KOPT-K1 (cell line): ENCODE measurements at regions not wholly inside any gene's neighbourhood (a gene's known extent, or its start where the extent isn't known, plus 50 kb on each side); places are given as distances from the start of the nearest gene placed in this dataset.

Source experiments
- H3K27ac ChIP-seq: fragments of 200-600 bp; sonication (generic); 2 replicates; pipeline ENCODE4 v1.5.1; 2016; ENCODE audit warnings: antibody characterized with exemption, mild to moderate bottlenecking, low read depth, low read length; ENCODE audit not compliant: poor library complexity, severe bottlenecking
- H3K36me3 ChIP-seq: fragments of 200-600 bp; sonication (generic); 2 replicates; pipeline ENCODE4 v1.5.1; 2017; ENCODE audit warnings: antibody characterized with exemption, mild to moderate bottlenecking, low read length, moderate library complexity; ENCODE audit not compliant: insufficient read depth
- H3K9me3 ChIP-seq: fragments of 200-600 bp; sonication (generic); 2 replicates; pipeline ENCODE4 v1.5.1; 2017; ENCODE audit warnings: antibody characterized with exemption, low read length, mild to moderate bottlenecking; ENCODE audit not compliant: insufficient read depth, poor library complexity, severe bottlenecking

DNA sequence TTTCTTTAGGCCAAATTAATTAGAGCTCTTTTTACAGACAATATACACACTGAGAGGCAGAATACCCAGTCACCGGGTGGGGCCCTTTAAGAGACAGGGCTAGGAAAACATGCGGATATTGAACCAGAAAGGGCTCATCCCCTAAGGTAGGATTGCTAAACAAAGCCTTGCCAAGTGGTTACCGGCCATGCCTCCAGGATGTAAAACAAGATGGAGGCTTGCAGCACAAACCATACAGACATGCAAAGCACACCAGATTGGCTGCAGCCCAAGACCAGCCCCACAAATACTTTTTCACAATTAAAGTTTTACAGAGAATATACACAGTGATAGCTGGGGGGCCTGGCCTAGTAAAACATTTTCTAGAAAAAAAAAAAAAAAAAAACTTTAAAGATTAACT is 210.0 kb downstream of the KLHL4 start:
- no peak overlapping the region for H3K27ac ChIP-seq
- no peaks in the 10 kb centered on the region for H3K9me3 ChIP-seq
- no peaks in the 10 kb centered on the region for H3K36me3 ChIP-seq

DNA sequence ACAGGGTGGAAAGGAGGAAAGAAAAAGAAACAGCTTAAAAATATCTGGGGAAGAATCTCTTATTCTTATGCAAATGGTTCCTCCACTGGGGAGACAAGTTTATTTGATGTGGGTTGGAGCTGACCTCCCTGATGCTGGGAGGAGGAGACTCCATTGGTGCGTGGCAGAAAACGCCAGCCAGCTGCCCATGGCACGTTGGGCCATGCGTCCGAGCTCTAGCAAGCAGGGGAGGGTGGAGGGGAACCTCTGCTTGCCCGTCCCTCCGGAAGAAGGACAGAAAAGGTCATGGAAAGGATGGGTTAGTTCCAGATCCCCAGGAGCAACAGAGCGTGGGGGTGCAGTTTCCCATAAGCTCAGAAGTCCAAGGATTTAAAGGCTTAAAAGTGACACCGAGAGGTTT is 210.4 kb downstream of the KLHL4 start:
- H3K27ac ChIP-seq: no peak overlapping the region
- no peaks in the 10 kb centered on the region for H3K9me3 ChIP-seq
- H3K36me3 ChIP-seq: no peaks in the 10 kb centered on the region

DNA sequence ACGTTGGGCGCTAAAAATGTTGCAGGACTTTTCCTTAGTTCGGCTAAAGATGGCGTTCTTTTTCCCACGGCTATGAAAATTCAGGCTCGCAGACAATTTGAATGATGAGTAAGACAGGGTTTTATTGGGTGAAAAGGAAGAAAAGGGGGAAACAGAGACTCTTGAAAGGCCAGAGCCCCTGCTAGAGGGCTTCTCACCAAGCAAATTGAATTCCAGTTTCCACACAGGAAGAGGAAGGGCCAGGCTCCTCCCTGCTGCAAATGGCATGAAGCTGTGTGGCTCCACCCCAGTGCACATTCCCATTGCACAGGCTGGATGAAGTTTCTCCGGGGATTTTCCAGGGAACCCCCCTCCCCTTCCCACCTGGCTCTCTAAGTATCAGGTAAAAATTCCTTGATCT is 210.9 kb downstream of the KLHL4 start:
- Histone ChIP-seq H3K27ac (no peak overlapping the region), H3K36me3 (no peaks in the 10 kb centered on the region), H3K9me3 (no peaks in the 10 kb centered on the region)

DNA sequence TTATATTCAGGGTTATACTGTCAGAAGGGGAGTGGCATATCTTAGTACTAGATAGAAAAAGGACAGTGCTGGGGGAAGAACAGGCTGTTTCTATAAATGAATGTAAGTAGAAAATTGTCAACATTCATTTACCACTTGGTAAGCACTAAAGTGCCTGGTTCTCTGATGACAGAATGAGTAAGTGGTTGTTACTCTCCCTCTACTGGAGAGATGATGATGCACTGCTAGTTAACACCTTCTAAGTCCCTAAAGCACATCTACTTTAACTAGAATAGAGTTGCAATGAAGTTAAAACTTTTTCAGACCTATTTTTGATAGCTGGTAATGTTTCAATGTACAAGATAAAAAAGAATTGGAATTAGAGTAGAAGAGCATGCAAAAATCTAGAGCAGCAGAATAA is 214.5 kb downstream of the KLHL4 start:
- H3K27ac ChIP-seq: no peak overlapping the region
- no peaks in the 10 kb centered on the region for H3K9me3 ChIP-seq
- no peaks in the 10 kb centered on the region for H3K36me3 ChIP-seq

DNA sequence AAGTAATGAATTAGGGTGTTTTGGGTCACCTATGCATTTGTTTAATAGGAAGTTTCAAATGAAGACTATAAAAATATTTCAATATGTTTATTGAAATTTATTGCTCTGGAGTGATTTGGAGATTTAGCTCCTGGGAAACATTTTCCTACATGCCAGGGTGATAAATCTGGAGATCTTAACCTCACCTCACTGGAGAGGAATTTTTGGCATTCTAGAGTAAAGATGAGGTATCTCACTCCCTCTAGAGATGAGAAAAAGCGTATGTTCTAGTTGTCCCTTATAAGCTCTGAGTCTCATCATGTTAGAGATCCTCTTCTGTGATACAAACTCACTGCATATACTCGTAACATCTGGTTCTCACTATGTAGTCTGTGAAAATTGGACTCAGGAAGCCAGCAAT is 219.0 kb downstream of the KLHL4 start:
- no peaks in the 10 kb centered on the region for H3K9me3 ChIP-seq
- no peaks in the 10 kb centered on the region for H3K36me3 ChIP-seq

DNA sequence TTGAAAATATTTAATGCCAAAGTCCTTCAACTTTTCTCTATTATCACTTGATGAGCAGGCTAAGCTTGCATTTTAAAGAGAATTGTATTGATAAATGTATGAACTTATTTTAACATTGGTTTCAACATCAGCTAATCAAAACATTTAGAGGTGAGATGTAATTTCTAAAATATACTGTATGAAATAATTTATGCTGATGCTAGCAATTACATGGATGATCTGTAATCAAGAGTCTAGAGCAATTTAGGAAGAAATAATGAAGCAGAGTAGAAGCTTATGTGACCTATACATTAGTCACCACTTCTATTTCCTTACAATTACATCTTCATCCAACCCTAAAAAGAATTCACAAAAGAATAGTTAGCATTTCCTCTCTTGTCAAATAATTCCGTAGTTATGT is 226.8 kb downstream of the KLHL4 start:
- Histone ChIP-seq H3K9me3 (no peaks in the 10 kb centered on the region), H3K27ac (no peak overlapping the region), H3K36me3 (no peaks in the 10 kb centered on the region)

More for the DNA sequence above, 219.0 kb downstream of the KLHL4 start:
- H3K27ac ChIP-seq: no peak overlapping the region

DNA sequence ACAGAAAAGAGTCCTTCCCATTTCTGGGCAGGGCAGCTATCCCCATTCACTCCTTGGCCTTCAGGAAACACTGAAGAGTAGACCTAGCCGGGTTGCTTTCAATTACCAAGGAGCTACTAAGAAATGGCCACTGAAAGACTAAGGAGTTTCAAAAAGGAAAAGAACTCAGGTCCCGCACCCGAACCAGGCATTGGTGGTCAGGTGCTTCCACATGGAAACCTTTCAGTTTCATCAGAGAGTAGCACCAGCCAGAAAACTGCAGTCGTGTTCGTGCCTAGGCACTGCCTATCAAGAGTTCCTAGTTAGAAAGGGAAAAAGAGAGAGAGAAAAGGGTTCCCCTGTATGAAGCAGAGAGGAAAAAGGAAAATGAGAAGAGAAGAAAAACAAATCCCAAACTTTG is 237.9 kb downstream of the KLHL4 start:
- Histone ChIP-seq H3K27ac (no peak overlapping the region), H3K36me3 (no peaks in the 10 kb centered on the region), H3K9me3 (no peaks in the 10 kb centered on the region)

DNA sequence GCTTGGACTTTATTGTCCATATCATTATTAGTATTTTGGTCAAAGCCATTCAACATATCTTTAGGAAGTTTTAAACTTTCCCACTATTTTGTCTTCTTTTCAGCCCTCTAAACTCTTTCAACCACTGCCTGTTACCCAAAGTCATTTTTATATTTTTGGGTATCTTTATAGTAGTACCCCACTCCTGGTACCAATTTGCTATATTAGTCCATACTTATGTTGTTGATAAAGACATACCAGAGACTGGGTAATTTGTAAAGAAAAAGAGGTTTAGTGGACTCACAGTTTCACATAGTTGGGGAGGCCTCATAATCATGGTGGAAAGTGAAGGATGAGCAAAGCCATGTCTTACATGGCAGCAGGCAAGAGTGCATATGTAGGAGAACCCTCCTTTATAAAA is 271.4 kb downstream of the KLHL4 start:
- Histone ChIP-seq H3K9me3 (no peaks in the 10 kb centered on the region), H3K27ac (no peak overlapping the region), H3K36me3 (no peaks in the 10 kb centered on the region)

DNA sequence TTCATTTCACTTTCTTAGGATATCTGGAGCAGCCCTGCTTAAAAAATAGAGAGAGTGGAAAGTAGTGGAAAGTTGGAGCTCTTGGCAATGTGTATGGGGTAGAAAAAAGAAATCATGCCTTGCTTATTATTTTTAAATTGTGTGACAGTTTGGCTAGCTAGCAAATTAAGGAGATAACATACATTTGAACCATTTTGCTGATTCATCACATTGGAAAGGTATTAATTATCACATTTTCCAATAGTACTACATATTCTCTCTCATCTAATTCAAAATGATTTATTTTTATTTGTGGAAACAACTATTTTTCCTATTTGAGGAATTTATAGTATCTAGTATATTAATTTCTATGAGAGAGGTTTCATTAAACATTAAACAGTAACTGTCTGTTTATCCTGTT is 280.4 kb downstream of the KLHL4 start:
- Histone ChIP-seq H3K9me3 (no peaks in the 10 kb centered on the region), H3K27ac (no peak overlapping the region), H3K36me3 (no peaks in the 10 kb centered on the region)

DNA sequence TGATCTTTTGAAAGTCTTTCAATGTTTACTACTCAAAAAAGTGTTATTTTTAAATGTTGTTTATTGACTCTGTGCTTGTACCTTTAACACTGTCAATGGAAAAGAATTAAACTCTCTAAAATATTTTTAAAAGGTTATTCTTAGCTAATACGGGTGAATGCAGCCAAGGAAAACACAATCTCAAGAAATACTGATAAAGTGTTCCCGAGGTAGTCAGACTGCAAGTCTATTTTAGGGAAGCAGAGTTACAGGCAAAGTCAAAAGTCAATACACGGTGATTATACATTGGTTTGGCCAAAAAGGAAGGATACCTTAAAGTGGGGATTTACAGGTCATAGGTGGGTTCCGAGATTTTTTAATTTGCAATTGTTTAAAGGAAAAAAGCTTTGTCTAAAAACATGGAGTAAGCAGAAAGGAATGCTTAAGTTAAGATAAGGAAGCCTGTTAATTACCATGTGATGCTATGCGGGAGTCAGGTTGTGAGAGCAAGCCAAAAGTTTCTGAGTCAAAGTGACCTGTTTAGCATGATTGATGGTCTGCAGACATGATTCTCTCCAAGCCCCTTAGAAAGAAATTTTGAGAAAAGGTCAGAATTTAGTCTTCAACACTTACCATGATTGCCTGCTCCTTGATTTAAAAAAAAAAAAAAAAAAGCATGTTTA is 288.4 kb downstream of the KLHL4 start:
- Histone ChIP-seq H3K27ac (no peak overlapping the region), H3K9me3 (no peaks in the 10 kb centered on the region), H3K36me3 (no peaks in the 10 kb centered on the region)

DNA sequence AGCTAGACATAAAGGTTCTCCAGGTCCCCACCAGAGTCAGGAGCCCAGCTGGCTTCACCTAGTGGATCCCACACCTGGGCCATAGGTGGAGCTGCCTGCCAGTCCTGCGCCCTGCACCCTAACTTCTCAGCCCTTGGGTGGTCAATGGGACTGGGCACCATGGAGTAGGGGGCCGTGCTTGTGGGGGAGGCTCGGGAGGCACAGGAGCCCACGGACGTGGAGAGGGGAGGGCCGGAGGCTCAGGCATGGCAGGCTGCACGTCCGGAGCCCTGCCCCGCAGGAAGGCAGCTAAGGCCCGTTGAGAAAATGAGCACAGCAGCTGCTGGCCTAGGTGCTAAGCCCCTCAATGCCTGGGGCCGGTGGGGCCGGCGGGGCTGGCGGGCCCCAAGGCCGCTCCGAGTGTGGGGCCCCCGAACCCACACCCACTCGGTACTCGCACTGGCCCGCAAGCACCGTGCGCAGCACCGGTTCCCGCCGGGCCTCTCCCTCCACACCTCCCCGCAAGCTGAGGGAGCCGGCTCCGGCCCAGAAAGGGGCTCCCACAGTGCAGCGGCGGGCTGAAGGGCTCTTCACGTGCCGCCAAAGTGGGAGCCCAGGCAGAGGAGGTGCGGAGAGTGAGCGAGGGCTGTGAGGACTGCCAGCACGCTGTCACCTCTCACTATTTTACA is 291.1 kb downstream of the KLHL4 start:
- H3K9me3 ChIP-seq: no peaks in the 10 kb centered on the region
- H3K36me3 ChIP-seq: no peaks in the 10 kb centered on the region
- H3K27ac ChIP-seq: no peak overlapping the region

DNA sequence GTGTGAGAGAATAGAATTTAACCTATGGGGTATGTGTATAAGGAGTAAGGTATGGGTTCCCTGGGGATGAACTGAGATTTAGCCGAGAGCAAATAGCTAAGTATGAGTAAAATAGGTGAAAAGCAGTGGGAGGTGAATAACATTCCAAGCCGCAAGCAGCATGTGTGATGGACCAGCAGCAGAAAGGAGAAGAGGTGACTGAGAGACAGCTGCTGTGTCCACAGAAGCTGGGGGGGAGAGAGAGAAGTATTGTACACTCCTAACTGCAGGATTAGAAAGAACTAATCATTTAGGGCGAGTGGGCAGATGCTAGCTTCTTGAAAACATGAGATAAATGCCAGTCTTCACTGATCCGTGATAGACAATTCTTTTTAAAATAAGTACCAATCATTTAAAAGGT is 296.0 kb downstream of the KLHL4 start:
- Histone ChIP-seq H3K36me3 (no peaks in the 10 kb centered on the region), H3K9me3 (no peaks in the 10 kb centered on the region), H3K27ac (no peak overlapping the region)

DNA sequence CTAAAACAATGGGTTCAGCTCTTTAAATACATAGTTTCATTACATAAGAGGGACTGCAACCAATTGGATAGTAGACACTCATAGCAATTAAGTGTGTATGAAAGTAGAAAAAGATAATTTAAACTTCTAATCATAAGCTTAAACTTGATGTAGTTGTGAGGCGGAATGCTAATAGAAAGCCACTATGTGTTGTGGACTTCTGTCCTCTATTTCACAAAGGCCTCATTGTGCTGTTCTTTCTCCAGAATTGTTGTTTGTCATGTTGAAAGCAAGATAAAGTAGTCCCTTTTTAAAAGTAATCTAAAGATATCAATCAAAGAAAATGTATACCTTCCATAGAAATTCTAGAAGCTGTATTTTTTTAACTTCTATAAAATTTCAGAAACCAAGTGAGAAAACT is 329.4 kb downstream of the KLHL4 start:
- H3K36me3 ChIP-seq: no peaks in the 10 kb centered on the region
- H3K27ac ChIP-seq: no peak overlapping the region
- no peaks in the 10 kb centered on the region for H3K9me3 ChIP-seq

DNA sequence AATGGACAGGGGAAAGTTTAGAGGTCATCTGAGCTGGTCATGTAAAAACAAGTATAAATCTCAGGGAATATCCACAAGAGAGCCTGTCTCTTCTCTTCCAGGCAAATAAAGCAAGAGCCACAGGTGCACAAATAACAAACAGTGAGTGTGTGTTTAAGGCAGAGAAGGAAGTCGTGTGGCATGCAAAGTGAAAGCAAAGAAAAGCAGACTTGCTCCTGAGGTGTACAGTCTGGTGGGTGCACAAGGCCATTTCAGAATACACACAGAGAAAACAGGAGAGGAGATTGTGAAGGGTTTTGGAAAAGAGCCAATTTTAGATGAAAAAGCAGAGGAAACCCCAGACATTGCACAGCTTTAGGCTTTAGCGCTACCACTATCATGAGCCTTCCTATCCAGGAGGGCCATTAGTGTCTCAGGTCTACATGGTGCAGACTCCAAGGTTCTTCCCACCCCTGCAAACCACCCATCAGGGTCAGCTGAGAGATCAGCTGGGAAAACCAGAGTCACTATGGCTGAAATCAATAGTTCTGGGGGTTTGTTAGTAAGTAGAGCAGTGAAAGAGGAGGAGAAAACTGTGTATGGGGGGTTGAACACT is 355.8 kb downstream of the KLHL4 start:
- Histone ChIP-seq H3K36me3 (no peaks in the 10 kb centered on the region), H3K9me3 (no peaks in the 10 kb centered on the region), H3K27ac (peak overlapping the region; percentile 40)

DNA sequence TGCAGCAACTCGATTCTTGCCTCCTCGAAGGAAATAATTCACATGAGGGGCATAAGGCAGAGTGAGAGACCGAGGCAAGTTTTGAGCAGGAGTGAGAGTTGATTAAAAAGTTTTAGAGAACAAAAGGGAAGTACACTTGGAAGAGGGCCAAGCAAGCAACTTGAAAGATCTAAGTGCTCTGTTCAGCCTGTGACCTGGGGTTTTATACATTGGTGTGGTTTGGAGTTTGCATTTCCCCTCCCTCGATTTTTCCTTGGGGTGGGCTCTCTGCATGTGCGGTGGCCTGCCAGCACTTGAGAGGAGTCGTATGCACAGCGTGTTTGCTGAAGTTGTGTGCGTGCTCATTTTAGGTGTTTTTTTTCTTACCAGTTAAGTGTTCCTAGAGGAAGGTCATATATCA is 356.4 kb downstream of the KLHL4 start:
- H3K36me3 ChIP-seq: no peaks in the 10 kb centered on the region
- H3K9me3 ChIP-seq: no peaks in the 10 kb centered on the region
- peak overlapping the region; percentile 40 for H3K27ac ChIP-seq

DNA sequence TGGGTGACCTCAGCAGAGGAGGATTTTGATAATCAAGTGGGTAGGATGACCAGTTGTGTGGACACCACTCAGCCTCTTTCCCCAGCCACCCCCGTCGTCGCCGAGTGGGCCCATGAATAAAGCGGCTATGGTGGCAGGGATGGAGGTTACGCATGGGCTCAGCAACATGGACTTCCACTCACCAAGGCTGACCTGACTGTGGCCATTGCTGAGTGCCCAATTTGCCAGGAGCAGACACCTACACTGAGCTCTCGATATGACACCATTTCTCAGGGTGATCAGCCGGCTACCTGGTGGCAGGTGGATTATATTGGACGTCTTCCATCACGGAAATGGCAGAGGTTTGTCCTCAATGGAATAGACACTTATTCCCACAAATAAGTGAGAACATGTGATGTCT is 361.3 kb downstream of the KLHL4 start:
- H3K36me3 ChIP-seq: no peaks in the 10 kb centered on the region
- H3K9me3 ChIP-seq: no peaks in the 10 kb centered on the region
- no peak overlapping the region for H3K27ac ChIP-seq
